ENCODE measurements at regions not wholly inside any gene's neighbourhood (a gene's known extent, or its start where the extent isn't known, plus 50 kb on each side); places are given as distances from the start of the nearest gene placed in this dataset.

DNA sequence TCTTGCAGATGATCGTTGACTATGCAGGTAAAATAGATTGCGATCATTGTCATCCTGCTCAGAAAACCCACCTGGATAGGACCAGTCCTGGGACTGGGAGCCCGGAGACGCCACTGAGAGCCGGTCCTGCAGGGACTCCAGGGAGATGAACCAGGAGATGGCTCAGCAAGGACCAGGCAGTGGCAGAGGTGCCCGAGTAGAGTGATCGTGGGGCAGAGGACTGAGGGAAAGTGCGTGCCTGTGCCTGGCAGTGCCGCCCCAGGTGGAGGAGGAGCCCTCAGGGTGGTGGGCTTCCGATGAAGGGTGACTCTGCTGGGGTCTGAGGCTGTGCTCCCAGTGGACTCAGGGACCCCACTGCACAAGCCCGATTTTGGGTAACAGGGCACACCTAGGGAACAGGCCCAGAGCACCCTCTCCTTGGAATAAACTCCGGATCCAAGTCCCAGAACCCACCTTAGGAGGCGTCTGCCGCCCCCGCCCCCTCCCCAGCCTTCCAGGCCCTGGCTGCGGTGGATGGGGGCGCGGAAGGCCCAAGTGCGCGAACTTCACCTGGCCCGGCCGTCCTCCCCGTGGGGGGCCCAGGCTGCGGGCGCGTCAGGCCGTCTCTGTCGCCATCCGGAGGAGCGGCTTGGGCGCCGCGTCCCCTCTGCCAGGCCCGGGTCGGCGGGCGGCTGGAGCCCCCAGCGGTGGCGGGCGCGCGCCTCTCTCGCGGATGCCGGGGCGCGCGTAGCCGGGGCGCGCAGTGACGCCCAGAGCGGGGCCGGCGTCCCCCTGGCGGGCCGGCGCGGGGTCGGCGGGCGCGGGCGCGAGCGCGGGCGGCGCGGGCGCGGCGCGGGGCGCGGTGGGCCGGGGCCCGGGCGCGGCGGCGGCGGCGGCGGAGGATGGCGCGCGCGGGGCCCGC, 1338.8 kb downstream of the BRD1 start:
- TF ChIP-seq, protein P1, sequence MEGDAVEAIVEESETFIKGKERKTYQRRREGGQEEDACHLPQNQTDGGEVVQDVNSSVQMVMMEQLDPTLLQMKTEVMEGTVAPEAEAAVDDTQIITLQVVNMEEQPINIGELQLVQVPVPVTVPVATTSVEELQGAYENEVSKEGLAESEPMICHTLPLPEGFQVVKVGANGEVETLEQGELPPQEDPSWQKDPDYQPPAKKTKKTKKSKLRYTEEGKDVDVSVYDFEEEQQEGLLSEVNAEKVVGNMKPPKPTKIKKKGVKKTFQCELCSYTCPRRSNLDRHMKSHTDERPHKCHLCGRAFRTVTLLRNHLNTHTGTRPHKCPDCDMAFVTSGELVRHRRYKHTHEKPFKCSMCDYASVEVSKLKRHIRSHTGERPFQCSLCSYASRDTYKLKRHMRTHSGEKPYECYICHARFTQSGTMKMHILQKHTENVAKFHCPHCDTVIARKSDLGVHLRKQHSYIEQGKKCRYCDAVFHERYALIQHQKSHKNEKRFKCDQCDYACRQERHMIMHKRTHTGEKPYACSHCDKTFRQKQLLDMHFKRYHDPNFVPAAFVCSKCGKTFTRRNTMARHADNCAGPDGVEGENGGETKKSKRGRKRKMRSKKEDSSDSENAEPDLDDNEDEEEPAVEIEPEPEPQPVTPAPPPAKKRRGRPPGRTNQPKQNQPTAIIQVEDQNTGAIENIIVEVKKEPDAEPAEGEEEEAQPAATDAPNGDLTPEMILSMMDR (IDR thresholded peaks at IDR 0.05; ENCODE audit: insufficient read depth, missing control alignments) = no peak
- FAIRE-seq = no peak
- no peak for DNase-seq (ENCODE audit: insufficient read length, low spot score)

DNA sequence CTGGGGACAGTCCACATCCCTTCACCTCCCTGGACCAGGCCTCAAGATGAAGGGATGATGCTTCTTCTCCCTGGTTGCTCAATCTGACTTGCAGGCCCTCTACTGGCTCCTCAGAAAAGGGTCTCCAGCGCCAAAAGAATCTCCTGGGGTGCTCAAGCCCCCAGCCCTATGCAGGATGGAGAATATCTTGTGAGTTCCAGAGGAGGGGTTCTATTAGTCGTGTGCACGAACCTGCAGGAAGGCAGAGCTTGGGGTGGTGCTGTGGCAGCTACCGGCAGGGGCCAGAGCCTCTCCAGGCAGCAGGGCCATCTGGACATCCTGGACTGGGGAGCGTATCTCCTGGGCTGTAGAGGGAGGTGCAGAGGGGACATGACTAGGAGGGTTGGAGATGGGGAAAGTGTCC, 1339.5 kb downstream of the BRD1 start:
- DNase-seq (ENCODE audit: insufficient read length, low spot score) (no peak), FAIRE-seq (no peak)
- TF ChIP-seq, protein P1 (IDR thresholded peaks at IDR 0.05; ENCODE audit: insufficient read depth, missing control alignments) = no peak

DNA sequence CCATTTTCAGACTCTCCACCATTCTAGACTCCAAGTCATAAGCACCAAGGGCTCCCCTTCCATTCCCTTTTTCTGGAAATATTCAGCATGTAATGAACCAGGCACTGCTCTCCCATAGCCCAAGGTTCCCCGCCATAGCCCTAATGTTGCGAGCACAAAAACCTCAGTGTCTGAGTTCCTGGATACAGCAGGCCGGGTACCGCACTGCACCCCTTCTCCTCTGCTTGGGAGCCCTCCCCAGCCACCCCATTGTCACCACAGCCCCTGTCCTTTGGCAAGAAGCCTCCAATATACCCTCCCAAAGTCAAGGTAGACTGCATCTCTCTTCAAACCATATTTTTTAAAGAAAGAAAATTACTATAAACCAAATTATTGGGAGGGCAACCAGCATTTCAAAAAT, 1341.1 kb downstream of the BRD1 start:
- no peak for FAIRE-seq
- TF ChIP-seq, protein P1 (IDR thresholded peaks at IDR 0.05; ENCODE audit: insufficient read depth, missing control alignments) = no peak
- no peak for DNase-seq (ENCODE audit: insufficient read length, low spot score)

DNA sequence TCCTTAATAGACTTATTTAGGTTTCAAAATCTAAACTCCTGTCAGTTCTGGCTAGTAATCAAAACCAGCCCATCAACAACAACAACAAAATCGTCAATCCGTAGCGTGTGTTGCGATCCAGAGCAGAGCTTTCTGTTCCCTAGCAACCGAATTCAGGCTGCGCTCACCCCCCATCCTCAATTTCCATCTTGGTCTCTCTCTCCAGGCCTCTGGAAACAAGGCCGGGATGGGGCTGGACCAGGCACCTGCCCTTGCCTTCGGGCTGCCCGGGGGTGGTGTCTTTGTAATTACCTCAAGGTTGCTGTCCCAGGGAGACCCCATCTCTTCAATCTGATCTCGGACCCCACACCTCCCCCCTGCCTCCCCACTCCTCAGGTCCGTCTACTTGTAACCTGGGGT, 1341.5 kb downstream of the BRD1 start:
- TF ChIP-seq, protein P1 (IDR thresholded peaks at IDR 0.05; ENCODE audit: insufficient read depth, missing control alignments) = no peak
- DNase-seq (ENCODE audit: insufficient read length, low spot score) (no peak), FAIRE-seq (no peak)

DNA sequence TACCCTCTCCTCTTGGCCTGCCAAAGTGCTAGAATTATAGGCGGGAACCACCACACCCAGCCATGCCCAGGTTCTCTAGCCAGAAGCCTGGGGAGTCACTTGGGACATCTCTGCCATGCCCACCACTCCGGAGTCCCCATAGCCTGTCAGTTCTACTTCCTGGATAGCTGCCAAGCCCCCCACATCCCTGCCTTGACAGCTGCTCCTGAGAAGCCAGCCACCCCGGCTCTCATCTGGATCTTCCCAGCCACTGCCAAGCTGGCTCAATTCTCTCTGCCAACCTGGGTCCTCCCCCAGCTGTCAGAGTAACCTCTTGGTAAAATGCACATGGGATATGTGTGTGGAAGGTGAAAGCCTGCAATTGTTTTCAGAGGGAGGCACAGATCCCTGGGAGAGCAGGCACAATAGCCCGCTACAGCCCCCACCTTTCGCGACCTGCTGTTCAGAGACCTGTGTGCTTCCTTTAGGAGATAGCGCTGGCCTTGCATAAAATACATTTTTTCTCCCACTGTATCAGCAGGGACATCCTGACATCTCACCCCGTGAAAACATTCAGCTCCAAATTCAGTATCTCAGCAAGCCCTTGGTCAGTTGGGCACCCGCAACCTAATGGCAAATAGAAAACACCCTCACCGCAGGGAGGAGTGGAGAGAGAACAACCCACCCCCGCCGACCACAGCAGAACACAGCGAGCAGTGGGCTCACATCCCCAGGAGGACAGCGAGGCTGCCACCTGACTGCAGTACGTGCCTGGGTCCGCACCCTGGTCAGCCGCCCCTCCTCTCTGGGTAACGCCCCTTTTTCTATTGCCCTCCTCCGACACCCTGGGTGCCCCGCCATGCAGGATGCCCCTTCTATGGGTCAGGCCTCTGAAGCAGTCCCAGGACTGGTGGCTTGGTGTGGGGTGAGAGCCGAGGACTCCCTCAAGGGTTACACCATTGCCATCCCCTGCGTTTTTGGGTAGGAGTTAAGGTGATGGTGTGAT, 1342.2 kb downstream of the BRD1 start:
- no peak for FAIRE-seq
- DNase-seq (ENCODE audit: insufficient read length, low spot score) = no peak
- TF ChIP-seq, protein P1 (IDR thresholded peaks at IDR 0.05; ENCODE audit: insufficient read depth, missing control alignments) = no peak

DNA sequence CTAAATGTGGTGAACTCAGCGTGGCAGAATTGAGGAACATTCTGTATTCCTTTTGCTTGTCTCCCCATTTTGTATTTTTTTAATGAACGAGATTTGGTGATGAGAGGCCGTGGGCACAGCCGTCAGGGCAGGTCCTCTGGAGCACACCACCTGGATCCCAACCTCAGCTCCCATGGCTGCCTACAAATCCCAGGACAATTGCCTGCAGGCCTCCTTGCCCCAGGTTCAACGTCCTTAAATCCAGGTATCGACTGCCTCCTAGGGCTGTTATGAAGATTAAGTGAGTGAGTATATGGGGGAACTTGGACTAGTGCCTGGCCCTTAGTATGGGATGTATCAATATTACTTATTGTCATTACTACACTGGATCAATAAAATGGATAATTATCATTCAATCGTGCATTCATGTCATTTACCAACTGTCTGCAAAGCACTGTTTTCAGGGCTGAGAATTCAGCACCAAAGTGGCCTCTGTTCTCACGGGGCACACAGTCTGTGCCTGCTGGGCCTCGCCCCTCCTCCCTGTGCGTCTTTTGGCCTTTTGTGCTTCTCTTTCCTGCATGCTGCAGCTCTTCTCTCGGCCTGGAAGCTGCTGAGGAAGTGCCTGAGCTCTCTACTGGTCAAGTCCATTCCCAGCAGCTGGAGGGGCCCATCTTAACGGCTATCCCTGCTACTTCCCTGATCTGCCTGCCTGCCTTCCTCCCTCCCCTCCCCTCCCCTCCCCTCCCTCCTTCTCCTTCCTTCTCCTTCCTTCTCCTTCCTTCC, 1343.7 kb downstream of the BRD1 start:
- FAIRE-seq (no peak), DNase-seq (ENCODE audit: insufficient read length, low spot score) (no peak)
- TF ChIP-seq, protein P1 (IDR thresholded peaks at IDR 0.05; ENCODE audit: insufficient read depth, missing control alignments) = no peak

Data from D721Med (cell line).